Osteocyte (in vitro differentiated cells): ENCODE measurements at regions not wholly inside any gene's neighbourhood (a gene's known extent, or its start where the extent isn't known, plus 50 kb on each side); places are given as distances from the start of the nearest gene placed in this dataset.

Experiments
- DNase-seq: peaks from one replicate; pipeline ENCODE4 v3.0.0; 2021; ENCODE audit warnings: mixed read lengths; ENCODE audit not compliant: unreplicated experiment; ENCODE audit errors: extremely low spot score
- H3K27ac Mint-ChIP-seq: one replicate; pipeline ENCODE4 v1.8.0; 2021; ENCODE audit warnings: mild to moderate bottlenecking, mixed read lengths; ENCODE audit not compliant: unreplicated experiment
- H3K27me3 Mint-ChIP-seq: one replicate; pipeline ENCODE4 v1.8.0; 2021; ENCODE audit warnings: mixed read lengths; ENCODE audit not compliant: unreplicated experiment
- H3K36me3 Mint-ChIP-seq: one replicate; pipeline ENCODE4 v1.8.0; 2021; ENCODE audit warnings: mixed read lengths; ENCODE audit not compliant: unreplicated experiment
- H3K4me1 Mint-ChIP-seq: one replicate; pipeline ENCODE4 v1.8.0; 2021; ENCODE audit warnings: mixed read lengths; ENCODE audit not compliant: unreplicated experiment
- H3K4me3 Mint-ChIP-seq: one replicate; pipeline ENCODE4 v1.8.0; 2021; ENCODE audit warnings: mild to moderate bottlenecking, moderate library complexity, mixed read lengths; ENCODE audit not compliant: unreplicated experiment
- H3K9me3 Mint-ChIP-seq: one replicate; pipeline ENCODE4 v1.8.0; 2021; ENCODE audit warnings: mixed read lengths; ENCODE audit not compliant: unreplicated experiment
- TF ChIP-seq, protein P1 (sequence below): fragments of 200-600 bp; sonication (generic); IDR thresholded peaks from 2 replicates; pipeline ENCODE4 v1.5.0; 2021; ENCODE audit warnings: antibody characterized with exemption, mild to moderate bottlenecking, moderate library complexity

DNA sequence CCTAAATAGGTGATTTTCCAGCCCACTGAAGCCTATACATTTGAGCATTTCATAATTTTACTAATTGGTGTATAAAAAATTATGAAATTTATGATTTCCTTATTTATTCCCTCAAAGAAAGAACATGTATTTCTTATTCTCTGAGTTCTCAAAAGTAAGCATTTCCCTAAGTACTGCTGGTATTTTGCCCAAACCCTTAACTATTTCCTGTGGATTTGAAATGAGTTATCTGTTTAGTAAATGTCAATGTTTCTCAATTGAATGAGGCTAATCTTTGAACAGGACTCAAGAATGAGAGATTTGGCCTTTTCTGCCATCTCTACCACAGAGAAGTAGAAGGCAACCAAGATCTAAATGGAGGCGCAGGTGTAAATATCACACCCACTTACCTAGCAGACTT lies 751.7 kb downstream of the TLE1 start:
- Mint-ChIP-seq H3K4me3 (no peak overlapping the region), H3K27me3 (no peaks in the 10 kb centered on the region), H3K27ac (no peak overlapping the region), H3K36me3 (no peaks in the 10 kb centered on the region), H3K9me3 (no peaks in the 10 kb centered on the region), H3K4me1 (no peaks in the 10 kb centered on the region)
- DNase-seq = no peak
- TF ChIP-seq, protein P1, sequence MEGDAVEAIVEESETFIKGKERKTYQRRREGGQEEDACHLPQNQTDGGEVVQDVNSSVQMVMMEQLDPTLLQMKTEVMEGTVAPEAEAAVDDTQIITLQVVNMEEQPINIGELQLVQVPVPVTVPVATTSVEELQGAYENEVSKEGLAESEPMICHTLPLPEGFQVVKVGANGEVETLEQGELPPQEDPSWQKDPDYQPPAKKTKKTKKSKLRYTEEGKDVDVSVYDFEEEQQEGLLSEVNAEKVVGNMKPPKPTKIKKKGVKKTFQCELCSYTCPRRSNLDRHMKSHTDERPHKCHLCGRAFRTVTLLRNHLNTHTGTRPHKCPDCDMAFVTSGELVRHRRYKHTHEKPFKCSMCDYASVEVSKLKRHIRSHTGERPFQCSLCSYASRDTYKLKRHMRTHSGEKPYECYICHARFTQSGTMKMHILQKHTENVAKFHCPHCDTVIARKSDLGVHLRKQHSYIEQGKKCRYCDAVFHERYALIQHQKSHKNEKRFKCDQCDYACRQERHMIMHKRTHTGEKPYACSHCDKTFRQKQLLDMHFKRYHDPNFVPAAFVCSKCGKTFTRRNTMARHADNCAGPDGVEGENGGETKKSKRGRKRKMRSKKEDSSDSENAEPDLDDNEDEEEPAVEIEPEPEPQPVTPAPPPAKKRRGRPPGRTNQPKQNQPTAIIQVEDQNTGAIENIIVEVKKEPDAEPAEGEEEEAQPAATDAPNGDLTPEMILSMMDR = no peak

DNA sequence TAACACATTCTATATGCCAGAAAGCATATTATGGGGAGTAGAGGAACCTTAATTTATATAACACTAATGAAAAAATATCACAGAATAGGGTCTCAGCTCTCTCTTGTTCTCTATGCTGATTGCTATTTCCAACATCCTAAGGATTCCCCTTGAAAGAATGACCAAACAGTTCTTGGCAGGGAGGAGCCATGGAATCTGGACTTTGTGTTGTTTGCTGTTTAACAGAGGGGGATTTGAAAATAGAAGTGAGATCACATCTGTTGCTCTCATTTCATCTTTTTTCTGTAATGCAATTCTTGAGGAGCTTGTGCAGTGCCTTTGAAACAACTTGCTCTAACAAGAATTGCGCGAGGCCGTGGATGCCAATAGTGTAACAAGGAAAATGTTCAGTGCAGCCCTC lies 755.3 kb downstream of the TLE1 start:
- no peak overlapping the region for H3K4me3 Mint-ChIP-seq
- no peaks in the 10 kb centered on the region for H3K27me3 Mint-ChIP-seq
- DNase-seq = no peak
- H3K9me3 Mint-ChIP-seq = no peaks in the 10 kb centered on the region
- peaks cover 1% of the 10 kb centered on the region for H3K36me3 Mint-ChIP-seq
- TF ChIP-seq, protein P1 = no peak
- H3K4me1 Mint-ChIP-seq = no peaks in the 10 kb centered on the region
- H3K27ac Mint-ChIP-seq = no peak overlapping the region

DNA sequence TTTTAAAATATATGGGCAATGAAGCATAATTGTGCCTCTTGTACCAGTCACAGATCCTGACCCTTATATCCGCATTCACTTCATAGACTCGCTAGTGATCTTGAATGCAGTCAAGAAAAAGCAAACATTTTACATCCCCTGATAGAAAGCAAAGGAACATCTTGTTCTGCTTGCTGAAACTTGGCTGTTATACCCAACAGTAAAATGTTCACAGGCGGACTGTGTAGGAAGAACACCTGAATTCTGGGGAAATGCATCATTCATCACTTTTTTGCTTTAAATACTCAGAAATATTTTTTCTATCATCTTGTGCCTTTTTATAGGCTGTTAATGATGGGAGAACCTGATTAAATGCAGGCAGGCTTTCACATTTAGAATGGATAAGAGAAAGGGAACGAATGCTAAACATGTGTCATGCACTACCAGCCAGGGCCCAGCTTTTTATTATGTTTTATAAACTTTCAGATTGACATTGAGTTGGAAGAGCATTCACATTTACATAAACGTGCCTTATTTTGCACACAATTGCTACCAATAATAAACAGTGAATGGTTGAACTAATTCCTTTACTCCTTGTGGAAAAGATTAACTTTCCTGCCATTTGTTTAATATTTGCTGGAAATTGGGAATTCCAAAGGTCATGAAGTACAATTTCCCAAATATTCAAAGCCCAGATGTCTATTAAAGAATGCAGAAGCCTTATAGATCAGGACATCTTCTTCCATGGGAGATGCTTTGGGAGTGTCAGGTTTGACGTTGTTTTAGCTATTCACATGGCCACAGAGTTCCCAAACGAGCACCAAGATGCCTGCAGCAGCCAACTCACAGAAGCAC lies 756.2 kb downstream of the TLE1 start:
- Mint-ChIP-seq H3K4me1 (no peaks in the 10 kb centered on the region), H3K4me3 (no peak overlapping the region), H3K27me3 (no peaks in the 10 kb centered on the region), H3K27ac (no peak overlapping the region), H3K9me3 (no peaks in the 10 kb centered on the region), H3K36me3 (peaks cover 1% of the 10 kb centered on the region)
- TF ChIP-seq, protein P1 = no peak
- DNase-seq = no peak

DNA sequence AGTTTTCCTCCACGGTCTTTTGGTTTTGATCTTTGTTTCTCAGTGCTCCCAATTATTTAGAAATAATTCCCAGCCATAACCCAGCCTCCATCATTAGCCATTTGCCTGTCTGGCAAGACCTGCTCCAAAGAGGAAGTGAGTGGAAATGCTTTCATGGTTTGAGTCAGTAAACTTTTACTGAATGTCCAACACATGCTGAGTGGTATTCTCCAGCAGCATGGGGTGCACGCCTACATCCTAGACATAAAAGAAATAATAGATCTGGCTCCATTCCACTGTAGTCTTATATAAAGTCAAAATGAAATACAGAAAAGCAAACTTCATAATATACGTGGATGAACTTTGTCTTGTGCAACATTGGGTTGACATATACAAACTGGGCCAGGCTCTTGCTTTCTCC lies 757.2 kb downstream of the TLE1 start:
- no peaks in the 10 kb centered on the region for H3K27me3 Mint-ChIP-seq
- TF ChIP-seq, protein P1 = no peak
- H3K27ac Mint-ChIP-seq = no peak overlapping the region
- no peak overlapping the region for H3K4me3 Mint-ChIP-seq
- no peaks in the 10 kb centered on the region for H3K9me3 Mint-ChIP-seq
- H3K36me3 Mint-ChIP-seq = peaks cover 1% of the 10 kb centered on the region
- no peak for DNase-seq
- H3K4me1 Mint-ChIP-seq = no peaks in the 10 kb centered on the region

DNA sequence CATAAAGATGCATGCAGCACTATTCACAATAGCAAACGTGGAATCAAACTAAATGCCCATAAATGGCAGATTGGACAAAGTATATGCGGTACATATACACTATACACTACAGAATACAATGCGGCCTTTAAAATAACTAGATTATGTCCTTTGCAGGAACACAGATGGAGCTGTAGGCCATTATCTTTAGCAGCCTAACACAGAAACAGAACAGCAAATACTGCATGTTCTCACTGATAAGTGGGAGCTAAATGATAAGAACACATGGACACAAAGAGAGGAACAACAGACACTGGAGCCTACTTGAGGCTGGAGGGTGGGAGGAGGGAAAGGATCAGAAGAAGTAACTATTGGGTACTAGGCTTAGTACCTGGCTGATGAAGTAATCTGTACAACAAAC lies 758.2 kb downstream of the TLE1 start:
- peaks cover 1% of the 10 kb centered on the region for H3K36me3 Mint-ChIP-seq
- H3K9me3 Mint-ChIP-seq = no peaks in the 10 kb centered on the region
- no peak for DNase-seq
- no peaks in the 10 kb centered on the region for H3K27me3 Mint-ChIP-seq
- H3K4me3 Mint-ChIP-seq = no peak overlapping the region
- TF ChIP-seq, protein P1 = no peak
- H3K4me1 Mint-ChIP-seq = no peaks in the 10 kb centered on the region
- H3K27ac Mint-ChIP-seq = no peak overlapping the region
